Muscle layer of colon (tissue), 2 donors: ENCODE measurements at regions not wholly inside any gene's neighbourhood (a gene's known extent, or its start where the extent isn't known, plus 50 kb on each side); places are given as distances from the start of the nearest gene placed in this dataset.

Experiments
- H3K27ac ChIP-seq: one replicate; pipeline ENCODE4 v1.7.0; 2013; ENCODE audit warnings: low read depth, mild to moderate bottlenecking, low read length, moderate library complexity
- H3K27me3 ChIP-seq, 2 donors: one replicate each; pipeline ENCODE4 v1.7.0; 2013; ENCODE audit warnings: low read length in 2 of 2, mild to moderate bottlenecking in 2 of 2; ENCODE audit not compliant: insufficient read depth in 2 of 2, control insufficient read depth in 1 of 2
- H3K36me3 ChIP-seq: one replicate; pipeline ENCODE4 v1.7.0; 2013; ENCODE audit warnings: mild to moderate bottlenecking, low read length; ENCODE audit not compliant: insufficient read depth
- H3K4me1 ChIP-seq: one replicate; pipeline ENCODE4 v1.7.0; 2013; ENCODE audit warnings: mild to moderate bottlenecking, low read length; ENCODE audit not compliant: insufficient read depth
- H3K4me3 ChIP-seq, 2 donors: one replicate each; pipeline ENCODE4 v1.7.0; 2013; ENCODE audit warnings: low read length in 2 of 2, low read depth in 1 of 2, mild to moderate bottlenecking in 1 of 2, moderate library complexity in 1 of 2
- H3K9ac ChIP-seq: one replicate; pipeline ENCODE4 v1.7.0; 2013; ENCODE audit warnings: low read length
- H3K9me3 ChIP-seq: one replicate; pipeline ENCODE4 v1.7.0; 2013; ENCODE audit warnings: mild to moderate bottlenecking, low read length
- donor health status: abdominal sarcoma.
- donor health status: Adenocarcinoma of cecum.

DNA sequence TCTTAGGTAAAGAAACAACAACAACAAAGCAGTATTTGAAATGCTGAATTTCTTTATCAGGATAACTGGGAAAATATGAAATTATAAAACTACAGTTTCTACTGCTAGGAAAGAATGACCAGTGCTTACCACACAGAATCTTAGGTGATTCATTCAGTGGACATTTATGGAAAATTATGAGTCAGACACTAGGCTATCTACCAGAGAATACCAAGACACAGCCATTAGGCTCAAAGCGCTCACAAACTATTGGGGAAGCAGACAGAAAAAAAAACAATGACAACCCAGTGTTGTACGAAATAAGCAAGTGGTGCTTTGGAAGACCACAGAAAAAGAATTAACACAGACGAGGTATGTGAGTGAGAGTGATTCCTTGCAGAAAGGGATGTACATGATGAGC, 1019.5 kb downstream of the PCDH9 start:
- Histone ChIP-seq H3K9me3 (no peaks in the 10 kb centered on the region), H3K27ac (no peak overlapping the region), H3K4me1 (no peaks in the 10 kb centered on the region), H3K4me3 (no peak overlapping the region), H3K27me3 (no peaks in the 10 kb centered on the region), H3K36me3 (no peaks in the 10 kb centered on the region), H3K9ac (no peak overlapping the region)

DNA sequence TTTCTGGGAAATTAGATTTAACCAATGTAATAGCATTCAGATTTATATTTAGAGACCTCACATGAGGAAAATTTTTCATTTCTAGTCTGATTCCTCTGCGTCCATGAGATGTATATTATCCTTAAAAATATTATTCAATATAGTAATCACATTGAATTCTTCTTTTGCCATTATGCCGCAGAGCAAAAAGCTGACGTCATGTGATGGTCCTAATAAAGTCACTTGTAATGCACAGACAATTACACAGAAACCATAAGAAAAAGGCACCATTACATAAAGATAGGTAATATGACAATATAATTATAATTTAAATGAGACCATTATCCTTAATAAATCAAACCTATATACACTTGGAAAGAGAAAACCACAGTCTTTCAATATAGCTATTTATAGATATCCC, 1021.5 kb downstream of the PCDH9 start:
- Histone ChIP-seq H3K36me3 (no peaks in the 10 kb centered on the region), H3K9me3 (no peaks in the 10 kb centered on the region), H3K27me3 (no peaks in the 10 kb centered on the region), H3K4me3 (no peak overlapping the region), H3K27ac (no peak overlapping the region), H3K9ac (no peak overlapping the region), H3K4me1 (no peaks in the 10 kb centered on the region)

DNA sequence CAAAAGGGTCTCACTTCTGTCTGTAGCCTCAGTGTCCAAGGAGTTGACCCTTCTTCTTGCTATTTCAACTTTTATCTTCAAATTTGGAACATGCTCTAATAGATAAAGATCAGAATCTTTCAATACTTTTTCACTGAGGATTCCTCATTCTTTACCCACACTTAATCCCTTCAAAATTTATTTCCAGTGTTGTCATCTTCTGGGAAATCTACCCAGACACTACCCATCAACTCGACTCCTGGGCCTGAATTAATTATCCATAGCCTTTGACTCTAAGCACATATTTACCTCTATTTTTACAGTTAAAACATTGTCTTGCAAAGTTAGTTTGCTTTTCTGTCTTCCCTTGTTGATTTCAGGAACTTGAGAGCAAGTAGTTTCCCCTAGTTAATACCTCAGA, 1022.5 kb downstream of the PCDH9 start:
- no peak overlapping the region for H3K9ac ChIP-seq
- H3K27ac ChIP-seq: no peak overlapping the region
- H3K4me1 ChIP-seq: no peaks in the 10 kb centered on the region
- no peaks in the 10 kb centered on the region for H3K36me3 ChIP-seq
- H3K9me3 ChIP-seq: no peaks in the 10 kb centered on the region
- no peaks in the 10 kb centered on the region for H3K27me3 ChIP-seq
- no peak overlapping the region for H3K4me3 ChIP-seq

DNA sequence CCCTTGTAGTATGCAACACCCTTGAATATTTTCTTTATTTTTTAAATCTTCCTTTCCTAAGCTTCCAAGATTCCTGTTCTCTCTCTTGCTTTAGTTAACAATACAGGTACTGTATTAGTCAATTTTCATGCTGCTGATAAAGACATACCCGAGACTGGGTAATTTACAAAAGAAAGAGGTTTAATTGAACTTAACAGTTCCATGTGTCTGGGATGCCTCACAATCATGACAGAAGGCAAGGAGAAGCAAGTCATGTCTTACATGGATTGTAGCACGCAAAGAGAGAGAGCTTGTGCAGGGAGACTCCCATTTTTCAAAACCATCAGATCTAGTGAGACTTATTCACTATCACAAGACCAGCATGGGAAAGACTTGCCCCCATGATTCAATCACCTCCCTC, 1024.3 kb downstream of the PCDH9 start:
- Histone ChIP-seq H3K27ac (no peak overlapping the region), H3K4me1 (no peaks in the 10 kb centered on the region), H3K36me3 (no peaks in the 10 kb centered on the region), H3K9me3 (no peaks in the 10 kb centered on the region), H3K9ac (no peak overlapping the region), H3K4me3 (no peak overlapping the region), H3K27me3 (no peaks in the 10 kb centered on the region)

DNA sequence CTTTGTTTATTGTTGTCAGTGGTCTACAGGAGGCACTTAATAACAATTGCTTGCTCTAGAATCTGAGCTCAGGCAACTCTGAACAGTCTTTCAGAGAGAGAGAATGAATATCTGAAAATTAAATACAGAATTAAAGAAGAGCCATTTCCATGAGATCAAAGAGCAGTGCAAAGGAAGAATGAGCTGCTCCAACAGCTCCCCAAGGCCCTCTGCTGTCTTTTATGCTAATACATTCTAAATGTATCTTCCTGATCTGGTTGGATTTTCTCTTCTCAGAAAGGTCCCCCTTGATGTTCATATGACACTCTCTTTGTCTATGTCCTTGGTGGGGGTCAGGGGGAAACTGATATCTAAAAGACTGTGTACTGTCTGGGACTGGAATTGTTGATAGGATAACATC, 1029.6 kb downstream of the PCDH9 start:
- Histone ChIP-seq H3K9ac (no peak overlapping the region), H3K4me3 (no peak overlapping the region), H3K27me3 (no peaks in the 10 kb centered on the region), H3K36me3 (no peaks in the 10 kb centered on the region), H3K4me1 (no peaks in the 10 kb centered on the region), H3K27ac (no peak overlapping the region), H3K9me3 (no peaks in the 10 kb centered on the region)

DNA sequence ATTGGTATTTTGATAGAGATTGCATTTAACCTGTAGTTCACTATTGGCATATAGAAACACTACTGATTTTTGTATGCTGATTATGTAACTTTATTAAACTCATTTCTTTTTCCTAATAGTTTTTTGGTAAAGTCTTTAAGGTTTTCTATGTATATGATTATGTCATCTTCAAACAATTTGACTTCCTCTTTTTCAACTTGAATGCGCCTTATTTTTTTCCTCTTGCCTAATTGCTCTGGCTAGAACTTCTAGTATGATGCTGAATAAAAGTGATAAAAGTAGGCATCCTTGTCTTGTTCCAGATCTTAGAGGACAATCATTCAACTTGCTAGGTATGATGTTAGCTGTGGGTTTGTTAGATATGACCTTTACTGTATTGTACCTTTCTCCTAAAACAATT, 1034.9 kb downstream of the PCDH9 start:
- H3K9ac ChIP-seq: no peak overlapping the region

DNA sequence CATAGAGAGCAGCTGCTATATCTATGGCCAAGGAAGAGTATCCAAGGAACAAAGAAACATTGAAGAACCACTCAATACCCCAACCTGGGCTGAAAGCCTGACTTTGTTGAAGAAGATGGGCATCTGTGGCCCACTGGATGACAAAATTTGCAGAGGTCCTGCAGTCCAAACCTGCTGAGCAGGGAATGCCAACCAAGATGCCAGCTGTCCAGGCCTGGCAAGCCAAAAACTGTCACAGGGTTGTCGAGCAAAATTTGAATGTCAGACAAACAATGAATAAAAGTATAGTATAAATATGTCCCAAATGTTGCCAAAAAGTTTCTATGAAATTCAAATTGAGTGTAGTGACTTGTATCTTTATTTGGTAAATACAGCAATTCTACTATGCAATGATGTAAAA, 1040.2 kb downstream of the PCDH9 start:
- H3K9me3 ChIP-seq: no peaks in the 10 kb centered on the region
- no peak overlapping the region for H3K27ac ChIP-seq
- H3K4me1 ChIP-seq: no peaks in the 10 kb centered on the region
- H3K36me3 ChIP-seq: no peaks in the 10 kb centered on the region
- H3K9ac ChIP-seq: no peak overlapping the region
- no peak overlapping the region for H3K4me3 ChIP-seq
- no peaks in the 10 kb centered on the region for H3K27me3 ChIP-seq

More for the DNA sequence above, 1034.9 kb downstream of the PCDH9 start:
- no peak overlapping the region for H3K4me3 ChIP-seq
- no peaks in the 10 kb centered on the region for H3K36me3 ChIP-seq
- H3K4me1 ChIP-seq: no peaks in the 10 kb centered on the region
- H3K27ac ChIP-seq: no peak overlapping the region
- H3K27me3 ChIP-seq: no peaks in the 10 kb centered on the region
- no peaks in the 10 kb centered on the region for H3K9me3 ChIP-seq

DNA sequence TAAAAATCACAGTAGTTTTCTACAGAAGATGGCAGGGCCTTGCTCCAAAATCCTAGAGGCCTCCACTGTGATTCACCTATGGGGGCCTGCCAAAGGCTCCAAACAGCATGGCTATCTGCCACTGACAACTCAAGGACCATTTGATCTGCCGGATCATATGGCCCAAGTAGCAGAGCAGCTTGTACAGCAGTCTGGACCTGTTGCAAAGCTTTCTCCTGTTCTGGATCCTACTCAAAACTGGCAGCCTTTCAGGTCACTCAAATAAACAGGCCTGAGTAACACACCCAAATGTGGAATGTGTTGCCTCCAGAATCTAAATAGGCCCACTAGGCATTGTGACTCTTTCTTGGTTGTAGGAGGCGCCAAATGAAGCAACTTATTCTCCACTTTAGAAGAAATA, 1049.3 kb downstream of the PCDH9 start:
- no peak overlapping the region for H3K9ac ChIP-seq
- H3K4me3 ChIP-seq: no peak overlapping the region
- no peaks in the 10 kb centered on the region for H3K9me3 ChIP-seq
- no peaks in the 10 kb centered on the region for H3K27me3 ChIP-seq
- no peaks in the 10 kb centered on the region for H3K36me3 ChIP-seq
- no peaks in the 10 kb centered on the region for H3K4me1 ChIP-seq
- no peak overlapping the region for H3K27ac ChIP-seq

DNA sequence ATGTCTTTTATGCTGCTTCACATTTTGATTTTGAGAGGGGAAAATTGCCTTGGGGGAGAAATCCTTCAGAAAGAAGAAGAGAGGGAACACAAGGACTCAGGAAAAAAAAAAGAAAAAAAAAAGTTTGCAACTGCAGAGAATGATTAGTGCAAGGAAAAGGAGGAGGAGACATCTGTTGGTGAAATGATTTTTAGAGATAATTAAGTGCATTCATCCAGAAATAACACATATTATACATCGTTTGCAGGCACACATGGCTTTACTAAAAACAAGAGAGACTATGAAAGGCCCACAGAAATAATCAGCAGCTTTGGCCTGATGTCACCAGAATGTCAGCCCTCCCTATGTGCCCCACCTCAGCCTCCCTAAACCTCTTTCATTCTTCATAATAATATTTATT, 1058.2 kb downstream of the PCDH9 start:
- H3K4me3 ChIP-seq: no peak overlapping the region
- H3K9me3 ChIP-seq: no peaks in the 10 kb centered on the region
- H3K9ac ChIP-seq: no peak overlapping the region

DNA sequence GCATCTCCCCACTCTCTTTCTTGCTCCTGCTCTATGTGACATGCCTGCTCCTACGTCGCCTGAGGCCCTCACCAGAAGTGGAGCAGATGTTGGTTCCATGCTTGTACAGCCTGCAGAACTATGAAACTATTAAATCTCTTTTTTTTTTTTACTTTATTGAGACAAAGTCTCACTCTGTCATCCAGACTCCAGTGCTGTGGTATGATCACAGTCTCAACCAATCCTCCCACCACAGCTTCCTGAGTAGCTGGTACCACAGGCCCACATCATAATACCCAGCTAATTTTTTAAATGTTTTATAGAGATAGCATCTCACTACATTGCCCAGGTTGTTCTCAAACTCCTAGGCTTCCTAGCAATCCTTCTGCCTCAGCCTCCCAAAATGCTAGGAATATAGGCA, 1067.7 kb downstream of the PCDH9 start:
- H3K9ac ChIP-seq: no peak overlapping the region

More for the DNA sequence above, 1058.2 kb downstream of the PCDH9 start:
- Histone ChIP-seq H3K27ac (no peak overlapping the region), H3K36me3 (no peaks in the 10 kb centered on the region), H3K27me3 (no peaks in the 10 kb centered on the region), H3K4me1 (no peaks in the 10 kb centered on the region)

DNA sequence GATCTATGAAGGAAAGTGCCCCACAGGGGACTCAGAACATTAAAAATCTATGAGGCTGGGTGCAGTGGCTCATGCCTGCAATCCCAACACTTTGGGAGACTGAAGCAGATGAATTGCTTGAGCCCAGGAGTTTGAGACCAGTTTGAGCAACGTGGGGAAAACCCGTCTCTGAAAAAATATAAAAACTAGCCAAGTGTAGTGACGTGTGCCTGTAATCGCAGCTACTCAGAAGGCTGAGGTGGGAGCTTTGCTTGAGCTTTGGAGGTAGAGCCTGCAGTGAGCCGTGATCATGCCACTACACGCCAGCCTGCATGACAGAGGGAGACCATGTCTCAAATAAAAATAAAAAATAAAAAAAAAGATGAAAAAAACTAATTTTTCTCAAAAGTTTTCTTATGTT, 1070.6 kb downstream of the PCDH9 start:
- no peaks in the 10 kb centered on the region for H3K9me3 ChIP-seq
- no peak overlapping the region for H3K9ac ChIP-seq
- H3K4me3 ChIP-seq: no peak overlapping the region
- no peaks in the 10 kb centered on the region for H3K27me3 ChIP-seq
- H3K27ac ChIP-seq: no peak overlapping the region
- no peaks in the 10 kb centered on the region for H3K36me3 ChIP-seq
- no peaks in the 10 kb centered on the region for H3K4me1 ChIP-seq

More for the DNA sequence above, 1067.7 kb downstream of the PCDH9 start:
- H3K36me3 ChIP-seq: no peaks in the 10 kb centered on the region
- no peak overlapping the region for H3K27ac ChIP-seq
- no peaks in the 10 kb centered on the region for H3K9me3 ChIP-seq
- no peaks in the 10 kb centered on the region for H3K4me1 ChIP-seq
- no peaks in the 10 kb centered on the region for H3K27me3 ChIP-seq
- H3K4me3 ChIP-seq: no peak overlapping the region

DNA sequence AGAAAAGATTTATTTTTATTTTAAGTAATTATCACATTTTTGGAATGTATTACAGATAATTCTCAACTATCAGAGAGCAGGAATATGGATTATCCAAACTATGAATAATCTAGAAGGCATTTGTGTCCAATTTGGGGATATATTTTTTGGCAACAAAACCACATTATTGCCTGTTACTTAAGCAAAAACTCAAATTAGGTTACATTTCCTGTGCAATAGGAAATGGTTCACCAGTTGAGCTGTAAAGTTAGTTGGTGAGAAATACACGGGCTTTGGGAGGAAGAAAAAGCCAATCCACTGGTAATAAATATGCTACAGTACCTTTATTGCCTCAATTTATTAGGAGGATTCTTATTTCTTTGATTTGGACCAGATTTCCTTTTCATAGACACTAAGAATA, 1075.2 kb downstream of the PCDH9 start:
- no peaks in the 10 kb centered on the region for H3K4me1 ChIP-seq
- no peak overlapping the region for H3K27ac ChIP-seq
- no peaks in the 10 kb centered on the region for H3K27me3 ChIP-seq
- no peaks in the 10 kb centered on the region for H3K36me3 ChIP-seq
- no peak overlapping the region for H3K9ac ChIP-seq
- H3K9me3 ChIP-seq: no peaks in the 10 kb centered on the region
- no peak overlapping the region for H3K4me3 ChIP-seq
